ENCODE measurements at regions not wholly inside any gene's neighbourhood (a gene's known extent, or its start where the extent isn't known, plus 50 kb on each side); places are given as distances from the start of the nearest gene placed in this dataset.
A peak's percentile ranks its signal among the peaks of the same experiment; 100 is the strongest.

DNA sequence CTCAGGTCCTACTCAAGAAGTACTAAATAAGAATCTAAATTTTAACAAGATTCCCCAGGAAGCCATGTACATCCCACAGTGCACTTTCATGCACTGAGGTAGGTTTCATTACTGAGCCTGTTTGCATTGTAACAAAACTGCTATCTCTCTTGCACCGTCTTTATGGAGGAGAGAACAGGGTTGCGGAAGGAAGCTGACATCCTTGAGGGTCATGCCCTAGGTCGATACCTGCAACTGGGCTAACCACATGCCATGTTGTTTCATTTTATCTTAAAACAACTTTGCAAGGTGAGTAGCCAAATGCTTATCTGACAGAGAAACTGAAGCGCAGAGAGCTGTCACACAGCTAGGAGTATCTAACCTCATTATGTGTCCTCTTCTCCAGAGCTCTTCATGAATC lies 656.3 kb upstream of the TENM4 start:
- no peak for DNase-seq (ENCODE audit: low read depth, low spot score)

DNA sequence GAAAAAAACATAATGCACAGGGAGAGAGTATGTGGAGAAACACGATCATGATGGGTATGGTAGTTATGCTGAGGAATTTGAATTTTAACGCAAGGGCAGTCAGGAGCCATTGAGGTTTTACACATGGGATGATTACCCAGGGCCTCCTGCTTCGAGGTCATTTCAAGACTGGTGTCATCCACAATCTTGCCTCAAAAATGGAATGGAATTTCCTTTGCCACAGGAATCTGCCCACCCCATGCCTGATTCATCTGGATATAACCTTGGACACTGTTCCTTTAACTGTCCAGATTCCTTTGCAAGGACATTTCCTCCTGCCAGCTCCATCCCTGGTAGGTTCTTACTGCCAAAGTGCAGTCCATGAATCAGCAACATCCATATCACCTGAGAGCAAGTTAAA lies 655.9 kb upstream of the TENM4 start:
- DNase-seq (ENCODE audit: low read depth, low spot score) = peak; percentile 13

DNA sequence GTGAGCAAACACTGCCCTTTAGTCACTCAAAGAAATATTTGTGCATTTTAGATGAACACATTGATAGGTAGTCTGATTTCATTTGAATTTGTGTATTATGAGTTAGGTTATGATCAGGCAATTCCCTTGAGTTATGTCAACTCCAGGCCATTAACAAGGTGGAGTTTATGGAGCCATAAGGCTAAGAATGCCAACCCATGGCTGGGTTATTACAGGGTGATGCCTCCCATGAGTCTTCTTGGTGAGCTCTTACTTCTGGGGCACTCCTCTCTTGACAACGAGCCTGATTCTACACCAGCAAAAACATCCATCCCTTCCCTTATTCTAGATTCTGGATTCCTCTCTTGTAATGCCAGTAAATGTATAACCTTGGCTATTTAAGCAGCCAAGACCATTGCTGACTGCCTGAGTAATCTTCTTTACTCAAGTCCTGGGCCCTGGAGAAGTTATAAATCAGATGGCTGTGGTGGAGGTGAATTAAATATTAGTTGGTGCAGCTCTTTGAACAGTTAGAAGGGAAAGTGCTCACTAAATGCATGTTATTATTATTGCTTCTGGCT lies 645.7 kb upstream of the TENM4 start:
- no peak for DNase-seq (ENCODE audit: low read depth, low spot score)

DNA sequence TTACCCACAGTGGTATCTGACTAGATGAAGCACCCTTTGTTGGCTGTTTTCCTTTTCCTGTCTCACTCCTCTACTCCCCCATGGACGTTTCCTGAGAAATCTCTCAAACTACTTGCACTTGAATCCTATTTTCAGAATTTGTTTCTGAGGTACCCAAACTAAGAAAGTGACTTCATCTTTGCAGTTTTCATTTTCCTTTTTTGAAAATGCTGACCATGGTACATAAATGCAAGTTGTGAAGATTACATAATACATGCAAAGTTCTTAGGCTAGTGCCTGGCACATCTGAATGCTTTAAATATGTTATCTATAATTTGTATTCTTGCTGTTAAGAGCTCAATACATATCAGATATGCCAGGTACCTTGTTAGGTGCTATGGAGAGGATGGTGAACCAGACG lies 644.7 kb upstream of the TENM4 start:
- no peak for DNase-seq (ENCODE audit: low read depth, low spot score)

DNA sequence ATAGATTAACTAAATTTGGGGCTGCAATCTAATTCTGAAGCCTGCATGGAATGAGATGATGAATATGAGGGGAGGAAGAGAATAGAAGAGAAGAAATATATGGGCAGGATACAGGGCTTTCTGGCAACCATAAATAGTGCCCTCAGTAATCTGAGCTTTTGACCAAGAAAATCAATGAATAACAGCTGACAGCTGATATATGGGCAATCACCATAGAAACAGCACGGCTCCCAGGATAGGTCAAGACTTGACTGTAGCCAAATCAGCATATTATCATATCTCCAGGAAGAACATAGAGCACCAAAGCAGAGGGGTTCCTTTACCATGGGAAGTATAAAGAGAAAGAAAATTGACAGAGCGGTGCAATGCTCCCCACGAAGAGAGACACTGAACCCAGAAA lies 643.8 kb upstream of the TENM4 start:
- DNase-seq (ENCODE audit: low read depth, low spot score) = no peak

DNA sequence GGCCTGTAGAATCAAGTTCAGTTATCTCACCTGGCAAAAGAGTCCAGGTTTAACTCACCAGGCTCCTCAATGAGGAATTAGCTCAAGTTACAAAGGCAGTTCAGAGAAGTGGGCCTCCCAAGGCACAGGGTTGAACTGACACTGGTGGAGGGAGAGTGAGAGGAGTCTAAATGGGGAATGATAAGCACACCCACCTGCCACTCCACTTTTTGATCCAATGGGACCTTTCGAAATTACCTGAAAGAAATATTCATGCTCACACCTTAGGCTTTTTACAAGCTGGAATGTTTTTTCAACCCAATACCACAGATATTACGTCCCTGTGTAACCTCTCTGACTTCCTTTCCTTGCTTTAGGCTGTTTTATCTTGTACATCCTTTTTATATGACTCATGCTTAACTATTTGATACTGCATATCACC lies 642.7 kb upstream of the TENM4 start:
- no peak for DNase-seq (ENCODE audit: low read depth, low spot score)

DNA sequence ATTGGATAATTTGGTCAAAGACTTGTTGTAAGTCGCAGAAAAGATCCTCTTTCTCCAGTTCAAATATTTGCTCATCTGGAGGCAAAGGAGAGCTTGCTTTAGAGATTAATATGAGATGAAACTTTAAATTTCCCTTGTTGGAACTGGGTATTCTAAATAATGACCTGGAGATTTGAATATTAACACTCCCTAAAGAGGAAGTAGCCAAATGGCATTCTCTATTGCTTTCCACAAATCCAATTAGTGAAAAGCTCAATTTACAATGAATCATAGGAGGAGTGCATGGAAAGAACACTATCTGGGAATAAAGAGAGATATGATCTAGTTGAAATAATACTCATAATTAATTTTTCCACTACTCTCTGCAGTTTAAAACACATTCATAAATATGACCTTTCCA lies 641.6 kb upstream of the TENM4 start:
- no peak for DNase-seq (ENCODE audit: low read depth, low spot score)

DNA sequence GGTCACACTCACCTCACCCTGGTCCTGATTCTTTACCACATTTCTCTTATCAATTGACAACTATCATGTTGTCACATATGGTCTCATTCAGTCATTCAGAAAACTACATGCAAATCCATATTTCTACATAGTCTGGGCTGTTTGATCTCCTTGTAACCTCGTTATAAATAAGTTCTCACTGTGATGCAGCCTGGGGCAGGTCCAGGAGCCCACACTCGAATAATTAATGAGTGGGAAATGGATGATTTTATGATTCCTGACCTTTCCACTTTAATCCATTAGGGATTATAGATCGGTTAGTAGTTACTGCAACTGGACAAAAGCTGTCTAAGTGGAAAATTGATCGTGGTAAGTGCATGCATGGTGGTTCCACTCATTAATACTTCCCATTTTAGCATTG lies 636.3 kb upstream of the TENM4 start:
- DNase-seq (ENCODE audit: low read depth, low spot score) = no peak

DNA sequence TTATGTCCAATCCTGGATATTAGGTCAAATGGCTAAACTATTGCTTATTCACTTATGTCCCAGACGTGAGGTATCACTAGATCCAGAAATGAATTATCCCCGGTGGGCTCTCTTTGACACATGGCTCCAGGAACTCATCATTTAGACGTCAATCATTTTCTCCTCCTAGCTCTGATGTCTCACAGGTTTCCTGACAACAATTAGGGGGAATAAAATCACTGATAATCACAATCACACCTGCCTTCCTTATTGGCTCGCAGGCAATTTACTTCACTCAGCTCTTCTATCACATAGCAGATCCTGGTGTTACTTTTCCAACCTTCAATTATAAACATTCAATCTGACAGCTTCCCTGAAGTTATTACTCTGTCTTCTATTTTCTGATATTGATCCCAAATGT lies 634.0 kb upstream of the TENM4 start:
- DNase-seq (ENCODE audit: low read depth, low spot score) = no peak

DNA sequence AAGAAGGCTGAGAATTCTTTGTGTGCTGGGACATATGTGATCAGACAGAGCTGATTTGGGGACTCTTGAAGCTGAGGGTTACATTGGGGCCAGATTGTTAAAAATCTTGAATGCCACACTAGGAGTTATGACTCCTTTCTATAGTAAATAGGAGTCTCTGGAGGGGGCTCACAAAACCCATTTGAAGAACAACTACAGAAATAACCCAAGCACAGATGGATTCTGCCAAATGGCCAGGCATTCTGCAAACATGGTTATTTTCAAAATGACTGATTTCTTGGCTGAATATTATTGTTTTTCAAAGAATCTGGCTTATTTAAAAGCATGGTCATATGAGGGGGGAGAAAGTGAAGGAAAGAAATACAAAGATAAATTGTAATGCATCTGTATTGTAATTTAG lies 625.5 kb upstream of the TENM4 start:
- DNase-seq (ENCODE audit: low read depth, low spot score) = no peak

DNA sequence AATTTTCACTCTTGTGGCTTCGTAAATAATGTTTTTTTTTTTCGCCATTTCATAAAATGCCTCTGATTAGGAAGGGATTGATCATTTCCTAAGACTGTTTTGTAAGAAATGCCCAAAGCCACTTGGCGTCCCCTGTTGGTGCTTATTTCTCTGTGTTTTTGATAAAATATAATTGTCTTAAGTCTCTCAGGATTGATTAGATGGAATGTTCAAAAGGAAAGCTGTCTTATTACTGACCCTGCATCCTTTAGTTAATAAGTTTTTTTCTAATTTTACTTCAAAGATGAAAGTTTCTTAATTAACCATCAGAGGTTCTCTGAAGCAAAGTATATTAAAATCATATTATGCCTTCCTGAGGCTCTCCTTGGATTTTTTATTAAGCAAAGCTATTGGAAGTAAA lies 624.3 kb upstream of the TENM4 start:
- no peak for DNase-seq (ENCODE audit: low read depth, low spot score)

DNA sequence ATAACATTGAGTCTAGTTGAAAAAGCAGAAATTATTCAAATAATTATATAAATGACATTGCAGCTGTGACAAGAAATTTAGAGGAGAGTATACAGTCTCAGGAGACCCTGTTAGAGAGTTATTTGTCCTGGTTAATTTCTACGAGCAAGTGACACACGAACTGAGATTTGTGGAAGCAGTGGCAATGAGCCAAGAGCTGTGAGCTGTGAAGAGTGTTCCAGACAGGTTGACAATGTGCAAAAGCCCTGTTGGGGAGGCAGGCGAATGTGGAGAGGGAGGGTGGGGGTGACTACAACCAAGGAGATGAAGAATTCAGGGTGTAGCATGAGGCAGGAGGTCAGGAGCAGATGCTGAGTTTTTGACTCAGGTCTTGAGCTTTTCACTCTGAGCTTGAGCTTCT lies 620.2 kb upstream of the TENM4 start:
- no peak for DNase-seq (ENCODE audit: low read depth, low spot score)

DNA sequence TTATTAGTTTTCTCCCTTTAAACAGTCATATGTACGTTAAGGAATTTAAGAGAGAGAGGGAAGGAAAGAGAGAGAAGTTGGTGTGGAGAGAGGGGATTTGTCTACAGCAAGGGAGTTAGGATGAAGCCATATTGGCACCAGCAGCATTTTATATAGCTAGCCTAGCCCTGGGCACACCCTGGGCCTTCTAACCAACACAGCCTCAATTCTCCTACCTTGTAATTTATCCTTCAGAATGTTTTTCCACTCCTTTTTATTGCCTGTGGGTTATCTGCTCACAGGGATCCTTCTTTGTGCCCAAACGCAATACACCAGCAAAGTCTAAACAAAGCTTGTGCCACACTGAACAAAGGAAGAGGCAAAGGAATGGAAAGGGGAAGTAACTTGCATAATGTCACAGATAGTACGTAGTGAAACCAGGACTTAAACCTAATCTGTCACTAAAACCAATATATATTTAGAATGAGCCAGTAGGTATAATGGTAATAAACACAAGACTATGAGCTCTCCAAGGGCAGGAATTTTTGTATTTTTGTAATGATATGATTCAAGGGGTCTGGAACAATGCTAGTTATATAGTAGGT lies 613.8 kb upstream of the TENM4 start:
- DNase-seq (ENCODE audit: low read depth, low spot score) = no peak

DNA sequence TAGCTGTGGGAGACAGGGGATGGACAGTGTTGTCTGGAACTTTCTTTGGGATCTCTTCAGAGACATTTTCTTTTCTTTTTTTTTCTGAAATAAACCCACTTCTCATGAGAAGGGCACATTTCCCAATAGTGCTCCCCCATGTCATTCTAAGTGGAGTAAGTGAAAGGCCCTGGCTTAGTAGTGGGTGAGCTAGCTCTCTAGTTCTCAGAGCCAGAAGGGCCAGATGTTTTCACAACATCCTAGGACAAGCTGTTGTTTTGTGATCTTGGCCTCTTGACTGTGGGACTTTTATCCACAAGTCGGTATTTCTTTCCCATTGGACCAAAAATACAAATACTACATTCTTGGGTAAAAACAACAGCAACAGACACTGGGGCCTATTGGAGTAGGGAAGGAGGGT lies 607.7 kb upstream of the TENM4 start:
- DNase-seq (ENCODE audit: low read depth, low spot score) = no peak

DNA sequence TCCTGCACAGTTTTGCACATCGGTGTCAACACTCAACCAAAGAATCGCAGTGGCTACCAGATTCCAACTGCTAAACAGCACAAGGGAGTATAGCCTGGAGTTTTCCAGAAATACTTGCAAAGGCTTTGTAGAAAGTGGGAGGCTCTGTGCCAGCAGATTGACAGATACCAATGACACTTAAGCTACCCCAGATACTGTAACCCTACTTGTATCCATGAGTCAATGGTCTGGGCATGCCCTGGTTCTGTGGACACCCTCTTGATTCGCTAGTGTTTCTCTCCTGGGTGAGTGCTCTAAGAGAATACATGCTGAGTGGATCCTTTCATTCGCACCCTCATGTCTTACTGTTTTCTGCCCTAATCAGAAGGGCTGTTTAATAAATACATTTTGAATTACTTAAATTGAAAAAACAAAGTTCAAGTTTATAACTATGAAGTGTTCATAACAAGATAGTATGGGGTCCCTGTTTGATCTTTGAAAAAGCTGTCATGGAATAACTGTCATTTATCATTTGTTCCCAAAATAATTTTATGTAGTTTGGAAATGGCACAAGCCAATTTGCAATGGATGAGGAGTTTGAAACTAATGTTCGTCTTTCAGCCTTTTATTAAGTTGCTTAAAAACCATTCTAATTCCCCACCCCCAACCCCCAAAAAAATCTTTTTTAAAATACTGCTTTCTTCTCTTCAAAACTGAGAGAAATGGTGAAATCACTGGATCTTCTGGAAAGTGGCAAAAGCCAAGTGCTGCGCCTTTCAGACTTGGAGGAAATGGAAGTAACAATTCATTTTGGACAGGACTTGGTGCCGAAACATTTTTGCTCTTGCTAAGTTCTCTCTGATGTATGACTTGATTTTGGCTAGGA lies 600.5 kb upstream of the TENM4 start:
- no peak for DNase-seq (ENCODE audit: low read depth, low spot score)

DNA sequence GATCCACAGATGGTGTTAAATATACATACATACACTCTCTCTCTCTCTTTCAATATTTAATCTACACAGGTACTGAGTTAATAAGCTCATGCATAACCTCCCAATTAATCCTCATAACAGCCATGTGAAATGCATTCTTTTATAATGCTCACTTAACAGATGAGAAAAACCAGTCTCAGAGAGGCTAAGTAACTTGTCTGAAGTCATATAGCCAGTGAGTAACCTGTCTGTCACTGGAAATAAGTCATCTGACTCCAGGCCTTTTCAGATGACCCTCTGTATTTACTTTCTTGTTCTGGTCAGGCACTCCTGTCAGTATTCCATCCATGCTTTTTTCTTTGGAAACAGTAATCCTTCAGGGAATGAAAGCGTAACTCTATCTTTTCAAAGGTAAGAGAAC lies 594.0 kb upstream of the TENM4 start:
- DNase-seq (ENCODE audit: low read depth, low spot score) = no peak

DNA sequence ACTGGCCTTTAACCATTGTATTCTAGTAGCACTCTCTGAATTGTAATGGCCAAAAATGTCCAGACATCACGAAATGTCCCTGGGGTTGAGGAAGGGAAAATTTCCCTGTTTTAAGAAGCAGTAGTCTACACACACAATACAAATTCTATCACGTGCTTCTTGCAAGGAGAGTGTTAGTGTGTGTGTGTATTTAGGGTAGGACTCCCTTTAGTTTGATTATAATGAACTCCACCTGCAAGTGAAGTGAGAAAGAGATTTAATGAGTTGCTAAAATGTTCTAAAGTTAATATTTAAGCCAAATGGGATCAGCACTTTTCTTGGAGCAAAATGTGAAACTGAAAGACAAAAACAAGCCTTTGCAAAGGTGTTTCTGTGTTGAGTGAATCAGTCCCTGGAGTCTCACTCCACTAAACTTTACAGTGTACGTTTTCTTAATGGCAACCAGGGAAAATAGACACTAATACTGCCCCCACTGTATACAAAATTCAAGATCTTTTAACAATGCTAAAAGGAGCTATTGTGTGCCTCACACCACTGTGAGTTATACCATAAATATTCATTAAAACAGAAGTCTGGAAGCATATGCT lies 590.3 kb upstream of the TENM4 start:
- DNase-seq (ENCODE audit: low read depth, low spot score) = no peak

DNA sequence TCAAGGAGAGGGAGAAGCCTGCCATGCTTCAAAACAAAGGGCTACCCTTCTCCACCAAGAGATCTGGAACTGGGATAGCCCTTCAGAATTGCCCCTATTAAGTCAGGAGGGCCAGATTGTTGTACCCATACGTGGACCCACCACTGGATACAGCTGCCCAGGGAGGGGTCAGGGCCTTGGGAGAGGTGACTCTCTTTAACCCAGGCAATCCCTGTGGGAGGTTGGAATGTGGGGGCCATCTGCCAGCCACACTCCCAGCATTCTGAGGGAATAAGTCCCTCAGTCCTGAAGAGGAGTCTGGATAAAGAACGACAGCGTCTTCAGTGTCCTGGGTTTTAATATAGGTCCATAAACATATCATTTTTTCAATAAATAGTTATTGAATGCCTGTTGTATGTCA lies 588.2 kb upstream of the TENM4 start:
- no peak for DNase-seq (ENCODE audit: low read depth, low spot score)

DNA sequence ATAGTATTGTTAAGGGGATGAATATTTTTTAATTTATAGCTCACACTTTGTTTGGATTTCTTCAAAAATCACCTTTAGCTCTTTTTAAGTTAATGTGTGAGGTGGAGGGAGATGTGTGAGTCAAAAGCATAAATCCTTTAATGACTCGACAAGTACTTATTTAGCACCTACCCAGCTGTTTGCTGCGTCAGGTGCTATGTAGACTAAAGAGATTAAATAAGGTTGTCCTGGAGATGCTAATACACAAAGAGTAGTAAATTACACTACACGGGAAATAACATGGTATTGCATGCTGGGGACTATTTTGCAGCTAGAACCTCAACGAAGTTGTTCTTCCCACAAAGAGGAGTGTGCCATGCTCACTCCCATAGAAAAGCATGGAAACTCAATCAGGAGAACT lies 583.3 kb upstream of the TENM4 start:
- no peak for DNase-seq (ENCODE audit: low read depth, low spot score)

DNA sequence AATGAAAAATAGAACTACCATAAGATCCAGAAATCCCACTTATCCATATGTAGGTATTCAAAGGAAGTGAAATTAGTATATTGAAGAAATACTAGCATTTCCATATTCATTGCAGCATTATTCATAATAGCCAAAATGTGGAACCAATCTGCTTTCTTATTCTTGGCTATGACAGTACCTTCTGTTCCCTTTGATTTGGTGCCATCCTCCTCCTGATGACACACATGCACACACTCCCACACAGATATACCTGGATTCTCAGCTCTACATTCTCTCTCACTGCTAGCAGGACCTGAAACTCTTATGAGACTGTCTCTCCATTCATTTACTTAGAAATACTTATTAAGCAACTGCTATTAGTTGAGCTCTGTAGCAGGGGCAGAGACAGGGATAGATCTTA lies 582.6 kb upstream of the TENM4 start:
- DNase-seq (ENCODE audit: low read depth, low spot score) = no peak

DNA sequence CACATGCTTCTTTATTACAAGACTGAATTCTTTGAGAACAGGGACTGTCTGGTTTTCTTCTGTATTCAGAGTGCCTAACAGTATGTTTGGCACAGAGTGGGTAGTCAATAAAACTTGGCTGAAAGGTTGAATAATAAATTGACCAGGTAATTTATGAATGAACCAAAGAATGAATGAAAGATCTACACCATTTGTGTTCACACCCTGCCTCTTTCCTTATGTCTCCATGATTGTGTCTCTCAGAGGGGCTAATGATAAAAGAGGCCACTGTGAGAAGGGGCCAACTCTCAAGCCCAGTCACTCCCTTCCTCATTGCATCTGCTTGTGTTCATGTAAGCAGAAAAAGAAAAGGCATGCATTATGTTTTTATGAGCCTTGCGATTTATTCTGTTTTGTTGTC lies 569.7 kb upstream of the TENM4 start:
- DNase-seq (ENCODE audit: low read depth, low spot score) = no peak

DNA sequence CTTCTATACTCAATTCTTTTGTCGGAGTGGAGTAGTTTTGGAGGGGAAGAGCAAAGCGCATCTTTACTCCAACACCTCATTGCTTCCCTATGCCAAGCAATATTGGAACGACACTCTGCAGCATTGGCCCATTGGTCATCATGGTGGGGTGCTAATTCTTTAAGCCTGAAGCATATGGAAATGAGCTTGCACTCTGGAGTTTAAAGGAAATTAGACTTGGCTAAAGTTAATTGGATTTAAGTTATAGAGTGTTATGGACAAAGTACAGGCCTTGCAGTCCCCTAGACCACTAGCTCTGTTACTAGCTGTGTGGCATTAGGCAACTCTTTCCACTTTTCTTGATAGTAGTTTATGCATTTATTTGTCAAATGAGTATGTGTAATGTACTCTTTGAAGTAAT lies 568.3 kb upstream of the TENM4 start:
- no peak for DNase-seq (ENCODE audit: low read depth, low spot score)

DNA sequence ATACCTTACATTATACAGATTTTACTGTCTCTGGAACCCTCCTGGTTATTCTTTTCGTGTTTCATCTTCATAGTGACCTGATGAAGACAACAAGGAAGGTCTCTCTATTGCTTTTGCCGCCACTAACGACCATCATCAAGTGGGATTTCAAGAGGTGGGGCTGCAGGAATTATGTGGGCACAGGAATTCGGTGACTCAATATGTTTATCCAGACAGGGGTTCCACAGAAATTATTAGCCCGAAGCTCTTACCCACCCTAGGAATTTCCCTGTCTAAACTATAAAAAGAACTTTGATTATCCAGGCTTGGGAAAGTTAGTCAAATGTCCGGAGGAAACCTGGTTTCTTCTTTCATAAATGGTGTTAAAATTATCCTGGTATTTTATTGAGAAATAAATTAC lies 566.8 kb upstream of the TENM4 start:
- DNase-seq (ENCODE audit: low read depth, low spot score) = no peak

Data from smooth muscle cell of the brain vasculature (primary cell).